Karpas-422 (cell line): ENCODE measurements at regions not wholly inside any gene's neighbourhood (a gene's known extent, or its start where the extent isn't known, plus 50 kb on each side); places are given as distances from the start of the nearest gene placed in this dataset.

Experiments used
- DNase-seq: peaks from one replicate; pipeline ENCODE4 v3.0.0-alpha.2; 2015
- H2AFZ ChIP-seq: fragments of 200-600 bp; sonication (generic); 2 replicates; pipeline ENCODE4 v1.6.1; 2014; ENCODE audit warnings: antibody characterized with exemption, low read length, mixed read lengths
- H3K27ac ChIP-seq: fragments of 200-600 bp; sonication (generic); 2 replicates; pipeline ENCODE4 v1.5.1; 2014; ENCODE audit warnings: mild to moderate bottlenecking, low read length, moderate library complexity
- H3K27me3 ChIP-seq: fragments of 200-600 bp; sonication (generic); 2 replicates; pipeline ENCODE4 v1.6.1; 2014; ENCODE audit warnings: low read length, mixed read lengths
- H3K36me3 ChIP-seq: fragments of 200-600 bp; sonication (generic); 2 replicates; pipeline ENCODE4 v1.6.1; 2014; ENCODE audit warnings: low read length, mixed read lengths; ENCODE audit not compliant: insufficient read depth
- H3K4me1 ChIP-seq: fragments of 200-600 bp; sonication (generic); 2 replicates; pipeline ENCODE4 v1.6.1; 2014; ENCODE audit warnings: mild to moderate bottlenecking, low read length, mixed read lengths
- H3K4me2 ChIP-seq: fragments of 200-600 bp; sonication (generic); 2 replicates; pipeline ENCODE4 v1.6.1; 2014; ENCODE audit warnings: low read length, low read depth, mild to moderate bottlenecking; ENCODE audit not compliant: poor library complexity, severe bottlenecking
- H3K4me3 ChIP-seq: fragments of 200-600 bp; sonication (generic); 2 replicates; pipeline ENCODE4 v1.5.1; 2014; ENCODE audit warnings: mild to moderate bottlenecking, antibody characterized with exemption, low read length, mixed read lengths
- H3K79me2 ChIP-seq: fragments of 200-600 bp; sonication (generic); 2 replicates; pipeline ENCODE4 v1.6.1; 2014; ENCODE audit warnings: mild to moderate bottlenecking, low read length, mixed read lengths
- H3K9ac ChIP-seq: fragments of 200-600 bp; sonication (generic); 2 replicates; pipeline ENCODE4 v1.6.0; 2014; ENCODE audit warnings: low read length
- H3K9me2 ChIP-seq: fragments of 200-600 bp; sonication (generic), shearing (Covaris generic); replicated peaks from 2 replicates; pipeline ENCODE4 v1.6.0; 2014; ENCODE audit warnings: mild to moderate bottlenecking, low read length, moderate library complexity; ENCODE audit not compliant: insufficient read depth
- H3K9me3 ChIP-seq: fragments of 300-700, 200-600 bp; sonication (generic); 2 replicates; pipeline ENCODE4 v1.6.1; 2014; ENCODE audit warnings: low read length, mixed read lengths
- H4K20me1 ChIP-seq: fragments of 200-600 bp; sonication (generic); 2 replicates; pipeline ENCODE4 v1.6.1; 2014; ENCODE audit warnings: mild to moderate bottlenecking, antibody characterized with exemption, low read length, low read depth; ENCODE audit not compliant: insufficient read depth

DNA sequence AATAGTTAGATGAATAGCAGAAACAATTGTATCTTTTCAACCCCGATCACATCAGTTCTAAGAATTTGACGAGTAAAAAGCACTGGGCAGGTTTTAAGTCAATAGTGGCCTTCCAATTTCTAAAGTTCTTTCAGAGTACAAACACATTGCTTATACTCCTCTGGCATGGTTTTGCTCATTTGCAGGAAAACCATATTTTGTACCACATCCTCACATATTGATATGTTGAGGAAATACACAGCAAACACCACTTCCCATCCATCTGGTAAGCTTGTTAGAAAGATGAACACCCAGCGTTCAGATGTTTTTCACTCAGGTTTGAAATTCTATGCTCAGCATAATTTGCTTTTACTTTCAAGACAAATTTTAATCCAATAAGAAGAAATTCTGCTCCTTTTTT, 344.6 kb upstream of the ACVR2A start:
- no peak overlapping the region for H3K9ac ChIP-seq
- no peaks in the 10 kb centered on the region for H3K9me3 ChIP-seq
- H3K4me2 ChIP-seq, result no peak overlapping the region
- no peaks in the 10 kb centered on the region for H3K4me1 ChIP-seq
- H3K79me2 ChIP-seq, result no peaks in the 10 kb centered on the region
- no peaks in the 10 kb centered on the region for H3K36me3 ChIP-seq
- H3K27me3 ChIP-seq, result no peaks in the 10 kb centered on the region
- H2AFZ ChIP-seq, result no peak overlapping the region
- no peaks in the 10 kb centered on the region for H4K20me1 ChIP-seq
- H3K27ac ChIP-seq, result no peak overlapping the region
- H3K4me3 ChIP-seq, result no peak overlapping the region
- DNase-seq, result no peak
- no peaks in the 10 kb centered on the region for H3K9me2 ChIP-seq

DNA sequence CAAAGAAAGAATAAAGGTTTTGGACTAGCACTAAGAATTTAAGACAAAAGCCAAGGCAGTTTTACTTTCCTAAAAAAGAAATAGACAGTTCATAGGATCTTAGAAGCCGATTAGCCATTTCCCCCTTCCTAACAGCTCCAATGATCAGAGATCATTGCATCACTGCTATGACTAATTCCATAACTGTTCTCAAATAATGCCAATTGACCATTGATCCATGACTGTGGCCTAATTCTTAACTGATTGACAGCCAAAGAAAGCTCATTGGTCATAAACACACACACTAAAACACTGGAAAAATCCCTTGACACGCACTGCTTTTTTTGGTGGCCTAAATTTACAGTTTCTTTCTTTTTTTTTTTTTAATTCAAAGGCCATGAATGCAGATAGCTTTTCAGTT, 345.0 kb upstream of the ACVR2A start:
- no peak overlapping the region for H3K4me3 ChIP-seq
- H3K4me2 ChIP-seq, result no peak overlapping the region
- H3K9me2 ChIP-seq, result no peaks in the 10 kb centered on the region
- H2AFZ ChIP-seq, result no peak overlapping the region
- no peak overlapping the region for H3K9ac ChIP-seq
- H3K79me2 ChIP-seq, result no peaks in the 10 kb centered on the region
- no peaks in the 10 kb centered on the region for H3K27me3 ChIP-seq
- H3K4me1 ChIP-seq, result no peaks in the 10 kb centered on the region
- no peaks in the 10 kb centered on the region for H4K20me1 ChIP-seq
- H3K36me3 ChIP-seq, result no peaks in the 10 kb centered on the region
- H3K9me3 ChIP-seq, result no peaks in the 10 kb centered on the region
- no peak overlapping the region for H3K27ac ChIP-seq
- DNase-seq, result no peak

DNA sequence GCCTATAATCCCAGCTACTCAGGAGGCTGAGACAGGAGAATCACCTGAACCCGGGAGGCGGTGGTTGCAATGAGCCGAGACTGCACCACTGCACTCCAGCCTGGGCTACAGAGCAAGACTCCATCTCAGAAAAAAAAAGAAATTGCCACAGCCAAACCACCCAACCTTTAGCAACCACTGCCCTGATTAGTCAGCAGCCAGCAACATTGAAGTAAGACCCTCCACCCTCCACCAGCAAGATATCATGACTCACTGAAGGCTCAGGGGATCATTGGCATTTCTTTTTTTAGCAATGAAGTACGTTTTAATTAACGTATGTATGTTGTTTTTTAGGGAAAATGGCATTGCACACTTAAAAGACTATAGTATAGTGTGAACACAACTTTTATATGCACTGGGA, 349.1 kb upstream of the ACVR2A start:
- Histone ChIP-seq H2AFZ (no peak overlapping the region), H3K9me2 (no peaks in the 10 kb centered on the region), H3K27me3 (no peaks in the 10 kb centered on the region), H3K4me2 (no peak overlapping the region), H3K4me1 (no peaks in the 10 kb centered on the region), H4K20me1 (no peaks in the 10 kb centered on the region), H3K79me2 (no peaks in the 10 kb centered on the region), H3K9ac (no peak overlapping the region), H3K36me3 (no peaks in the 10 kb centered on the region), H3K4me3 (no peak overlapping the region), H3K27ac (no peak overlapping the region), H3K9me3 (no peaks in the 10 kb centered on the region)
- no peak for DNase-seq

DNA sequence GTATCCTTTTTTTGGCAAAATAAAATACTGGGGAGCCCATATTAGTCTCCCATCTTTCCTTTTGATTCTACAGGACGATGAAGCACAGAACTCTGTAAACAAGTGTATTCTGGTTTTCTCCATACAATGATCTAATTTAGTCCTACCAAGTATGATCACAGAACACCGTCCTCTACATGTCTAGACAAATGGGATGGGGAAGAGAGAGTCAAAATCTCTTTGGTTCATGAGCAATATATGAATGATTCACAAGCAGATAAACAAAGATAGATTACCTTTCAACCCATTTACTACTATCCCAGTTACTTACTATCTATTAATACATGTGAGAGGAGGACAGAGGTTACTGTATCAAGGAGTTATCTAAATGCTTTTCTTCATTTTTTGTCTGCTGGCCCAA, 352.4 kb upstream of the ACVR2A start:
- H3K9me3 ChIP-seq, result no peaks in the 10 kb centered on the region
- H3K36me3 ChIP-seq, result no peaks in the 10 kb centered on the region
- H3K9ac ChIP-seq, result no peak overlapping the region
- DNase-seq, result no peak
- H3K4me3 ChIP-seq, result no peak overlapping the region
- H2AFZ ChIP-seq, result no peak overlapping the region
- H4K20me1 ChIP-seq, result no peaks in the 10 kb centered on the region
- no peaks in the 10 kb centered on the region for H3K4me1 ChIP-seq
- H3K79me2 ChIP-seq, result no peaks in the 10 kb centered on the region
- H3K9me2 ChIP-seq, result no peaks in the 10 kb centered on the region
- H3K27me3 ChIP-seq, result 0 out of 2 replicates have a peak, but pooled peaks cover 3% of the 10 kb centered on the region
- no peak overlapping the region for H3K27ac ChIP-seq
- H3K4me2 ChIP-seq, result no peak overlapping the region

DNA sequence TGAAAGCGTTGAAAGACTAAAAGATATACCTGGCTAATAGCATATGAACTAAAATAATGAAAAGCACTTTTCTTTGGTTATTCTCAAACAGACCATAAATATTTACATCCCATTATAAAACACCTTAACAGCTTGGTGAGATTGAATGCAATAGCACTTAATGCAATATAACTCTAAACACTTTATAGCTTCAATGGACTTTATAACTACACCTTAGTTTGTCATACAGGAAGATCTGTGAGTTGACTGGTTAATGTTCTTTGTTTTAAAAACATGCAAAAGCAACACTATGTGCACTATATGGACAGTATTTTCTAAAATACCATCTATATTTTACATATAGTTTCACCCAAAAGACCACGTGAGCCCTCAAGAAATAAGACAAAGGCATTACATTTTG, 353.3 kb upstream of the ACVR2A start:
- Histone ChIP-seq H3K4me1 (no peaks in the 10 kb centered on the region), H3K9ac (no peak overlapping the region), H3K9me3 (no peaks in the 10 kb centered on the region), H3K27ac (no peak overlapping the region), H3K79me2 (no peaks in the 10 kb centered on the region), H4K20me1 (no peaks in the 10 kb centered on the region), H3K4me2 (no peak overlapping the region), H3K4me3 (no peak overlapping the region), H3K9me2 (no peaks in the 10 kb centered on the region), H3K27me3 (0 out of 2 replicates have a peak, but pooled peaks cover 3% of the 10 kb centered on the region), H2AFZ (no peak overlapping the region), H3K36me3 (no peaks in the 10 kb centered on the region)
- no peak for DNase-seq

DNA sequence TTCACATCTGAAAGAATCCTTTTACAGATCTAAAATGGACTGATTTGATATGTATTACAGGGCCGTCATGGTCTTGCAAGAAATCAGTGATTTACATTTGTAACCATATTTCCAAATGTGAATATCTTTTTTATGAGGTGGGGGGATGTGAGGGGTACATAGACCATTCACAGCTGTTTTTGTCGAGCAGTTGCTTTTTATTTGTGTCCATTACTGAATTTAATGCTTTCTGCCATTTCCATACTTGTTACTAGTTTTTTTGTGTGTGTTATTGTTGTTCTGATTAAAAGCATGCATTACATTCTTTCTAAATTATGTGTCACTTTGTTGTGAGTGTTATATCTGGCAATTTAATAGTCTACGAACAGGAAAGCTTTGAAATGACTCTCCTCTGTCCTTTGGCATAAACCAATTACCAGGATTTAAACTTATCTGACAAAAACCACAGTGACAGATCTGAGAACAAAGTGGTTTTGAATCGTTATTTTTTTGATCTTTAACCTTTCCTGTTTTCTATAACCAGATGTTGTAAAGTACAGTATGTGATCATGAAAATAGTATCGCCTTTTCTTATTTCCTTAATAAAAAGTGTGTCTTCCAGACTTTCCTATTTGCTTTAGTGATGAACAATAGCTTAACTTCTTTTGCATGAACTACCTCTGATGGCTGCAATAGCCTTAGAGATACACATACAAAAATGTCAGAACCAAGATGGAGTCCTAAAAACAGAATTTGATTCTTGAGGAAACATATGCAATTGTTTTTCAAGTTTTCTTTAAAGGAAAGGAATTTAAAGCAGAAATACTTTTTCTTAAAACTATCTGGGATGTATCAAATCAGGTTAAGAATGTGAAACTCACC, 354.2 kb upstream of the ACVR2A start:
- H3K4me2 ChIP-seq, result no peak overlapping the region
- H3K79me2 ChIP-seq, result no peaks in the 10 kb centered on the region
- H3K9ac ChIP-seq, result no peak overlapping the region
- H2AFZ ChIP-seq, result no peak overlapping the region
- no peak overlapping the region for H3K27ac ChIP-seq
- no peaks in the 10 kb centered on the region for H4K20me1 ChIP-seq
- H3K4me1 ChIP-seq, result no peaks in the 10 kb centered on the region
- no peak for DNase-seq
- H3K9me2 ChIP-seq, result no peaks in the 10 kb centered on the region
- no peak overlapping the region for H3K4me3 ChIP-seq
- 0 out of 2 replicates have a peak, but pooled peaks cover 3% of the 10 kb centered on the region for H3K27me3 ChIP-seq
- H3K9me3 ChIP-seq, result no peaks in the 10 kb centered on the region
- H3K36me3 ChIP-seq, result no peaks in the 10 kb centered on the region

DNA sequence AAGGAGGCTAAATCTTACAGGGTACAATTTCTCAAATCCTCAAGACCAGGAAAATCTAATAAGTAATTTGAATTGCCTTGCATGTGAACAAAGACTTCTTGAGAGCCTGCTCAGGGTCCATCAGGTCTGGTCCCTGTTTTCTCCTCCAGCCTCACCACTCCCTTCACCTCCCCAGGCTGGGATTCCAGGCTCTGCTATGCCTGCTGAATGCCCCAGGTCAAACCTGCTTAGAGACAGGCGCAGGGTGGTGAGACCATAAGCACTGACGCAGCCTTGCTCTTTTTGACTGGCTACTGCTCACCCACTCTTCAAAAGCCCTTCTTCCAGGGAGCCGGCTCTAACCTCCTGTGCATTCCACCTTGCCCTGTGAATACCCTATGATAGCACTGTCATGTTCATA, 356.4 kb upstream of the ACVR2A start:
- no peak overlapping the region for H3K4me3 ChIP-seq
- 0 out of 2 replicates have a peak, but pooled peaks cover 3% of the 10 kb centered on the region for H3K27me3 ChIP-seq
- no peaks in the 10 kb centered on the region for H4K20me1 ChIP-seq
- no peak for DNase-seq
- no peaks in the 10 kb centered on the region for H3K9me2 ChIP-seq
- H3K36me3 ChIP-seq, result no peaks in the 10 kb centered on the region
- no peak overlapping the region for H2AFZ ChIP-seq
- no peaks in the 10 kb centered on the region for H3K79me2 ChIP-seq
- H3K4me1 ChIP-seq, result no peaks in the 10 kb centered on the region
- H3K4me2 ChIP-seq, result no peak overlapping the region
- H3K9ac ChIP-seq, result no peak overlapping the region
- H3K9me3 ChIP-seq, result no peaks in the 10 kb centered on the region
- H3K27ac ChIP-seq, result no peak overlapping the region

DNA sequence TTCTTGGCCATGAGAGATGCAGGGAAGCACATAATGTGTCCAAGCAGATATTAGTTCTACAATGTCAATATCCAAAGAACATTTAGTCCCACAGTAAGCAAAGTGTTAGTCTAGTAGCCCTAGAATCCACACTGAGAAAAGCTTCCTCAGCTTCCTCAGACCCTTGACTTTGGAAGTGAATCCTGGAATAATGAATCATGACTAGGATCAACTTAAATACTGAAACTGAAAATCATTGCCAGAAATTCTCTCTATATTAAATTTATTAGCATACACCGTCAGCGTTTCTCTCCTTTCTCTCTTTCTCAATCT, 356.9 kb upstream of the ACVR2A start:
- Histone ChIP-seq H3K27me3 (0 out of 2 replicates have a peak, but pooled peaks cover 3% of the 10 kb centered on the region), H3K9ac (no peak overlapping the region), H3K4me2 (no peak overlapping the region), H3K36me3 (no peaks in the 10 kb centered on the region), H2AFZ (no peak overlapping the region), H3K4me3 (no peak overlapping the region), H3K79me2 (no peaks in the 10 kb centered on the region), H4K20me1 (no peaks in the 10 kb centered on the region), H3K4me1 (no peaks in the 10 kb centered on the region), H3K9me2 (no peaks in the 10 kb centered on the region), H3K27ac (no peak overlapping the region), H3K9me3 (no peaks in the 10 kb centered on the region)
- no peak for DNase-seq
